Central memory CD8-positive, alpha-beta T cell (primary cell): ENCODE measurements at regions not wholly inside any gene's neighbourhood (a gene's known extent, or its start where the extent isn't known, plus 50 kb on each side); places are given as distances from the start of the nearest gene placed in this dataset.

ENCODE experiments used
- ATAC-seq: fragments of 150-1000 bp; cut with Tn5 transposase; replicated peaks from 2 replicates; pipeline ENCODE4 v1.10.0; 2022; ENCODE audit warnings: mild to moderate bottlenecking, moderate FRiP score, moderate number of reproducible peaks; ENCODE audit not compliant: poor library complexity, severe bottlenecking; ENCODE audit errors: extremely low read depth
- DNase-seq, 2 donors: peaks; one replicate each; pipeline ENCODE4 v3.0.0; 2021; ENCODE audit warnings: low spot score in 2 of 2
- H3K27ac Mint-ChIP-seq: one replicate; pipeline ENCODE4 v1.8.0; 2022; ENCODE audit warnings: low read depth, mild to moderate bottlenecking, moderate library complexity, mixed read lengths
- H3K27me3 Mint-ChIP-seq: one replicate; pipeline ENCODE4 v1.8.0; 2022; ENCODE audit warnings: mixed read lengths
- H3K36me3 Mint-ChIP-seq: one replicate; pipeline ENCODE4 v1.8.0; 2022; ENCODE audit warnings: mild to moderate bottlenecking, moderate library complexity, mixed read lengths; ENCODE audit not compliant: insufficient read depth
- H3K4me1 Mint-ChIP-seq: one replicate; pipeline ENCODE4 v1.8.0; 2022; ENCODE audit warnings: mixed read lengths
- H3K4me3 Mint-ChIP-seq: one replicate; pipeline ENCODE4 v1.8.0; 2022; ENCODE audit warnings: mild to moderate bottlenecking, moderate library complexity, mixed read lengths
- H3K9me3 Mint-ChIP-seq: one replicate; pipeline ENCODE4 v1.8.0; 2022; ENCODE audit warnings: mixed read lengths

- H3K4me1 Mint-ChIP-seq: no peaks in the 10 kb centered on the region
- H3K27ac Mint-ChIP-seq: no peak overlapping the region
- peaks cover 11% of the 10 kb centered on the region for H3K27me3 Mint-ChIP-seq
- no peak overlapping the region for H3K4me3 Mint-ChIP-seq
- DNase-seq (no peak), ATAC-seq (no peak)
- no peaks in the 10 kb centered on the region for H3K36me3 Mint-ChIP-seq
- no peaks in the 10 kb centered on the region for H3K9me3 Mint-ChIP-seq
Measured at GRCh38 chr6:21444711-21445260, 148.8 kb upstream of the SOX4 start.

- Mint-ChIP-seq H3K27me3 (peaks cover 37% of the 10 kb centered on the region), H3K4me3 (no peak overlapping the region), H3K36me3 (no peaks in the 10 kb centered on the region), H3K27ac (no peak overlapping the region), H3K4me1 (no peaks in the 10 kb centered on the region), H3K9me3 (no peaks in the 10 kb centered on the region)
- ATAC-seq (no peak), DNase-seq (no peak)
Measured at GRCh38 chr6:21447987-21448386, 145.6 kb upstream of the SOX4 start.

GRCh38 chr6:21448485-21449109 lies 145.0 kb upstream of the SOX4 start:
- Mint-ChIP-seq H3K4me3 (no peak overlapping the region), H3K27me3 (peaks cover 43% of the 10 kb centered on the region), H3K4me1 (no peaks in the 10 kb centered on the region), H3K9me3 (no peaks in the 10 kb centered on the region), H3K27ac (no peak overlapping the region), H3K36me3 (no peaks in the 10 kb centered on the region)
- DNase-seq: no peak
- no peak for ATAC-seq

GRCh38 chr6:21450149-21450548 lies 143.4 kb upstream of the SOX4 start:
- H3K27me3 Mint-ChIP-seq: peaks cover 48% of the 10 kb centered on the region
- DNase-seq (no peak), ATAC-seq (no peak)
- no peak overlapping the region for H3K4me3 Mint-ChIP-seq
- H3K36me3 Mint-ChIP-seq: no peaks in the 10 kb centered on the region
- no peaks in the 10 kb centered on the region for H3K9me3 Mint-ChIP-seq
- H3K4me1 Mint-ChIP-seq: no peaks in the 10 kb centered on the region
- no peak overlapping the region for H3K27ac Mint-ChIP-seq

GRCh38 chr6:21450628-21451027 lies 142.9 kb upstream of the SOX4 start:
- ATAC-seq: no peak
- no peaks in the 10 kb centered on the region for H3K4me1 Mint-ChIP-seq
- H3K27me3 Mint-ChIP-seq: peaks cover 52% of the 10 kb centered on the region
- no peak overlapping the region for H3K27ac Mint-ChIP-seq
- no peaks in the 10 kb centered on the region for H3K36me3 Mint-ChIP-seq
- no peaks in the 10 kb centered on the region for H3K9me3 Mint-ChIP-seq
- H3K4me3 Mint-ChIP-seq: no peak overlapping the region
- DNase-seq: no peak

GRCh38 chr6:21451546-21452013 lies 142.0 kb upstream of the SOX4 start:
- Mint-ChIP-seq H3K4me1 (no peaks in the 10 kb centered on the region), H3K9me3 (no peaks in the 10 kb centered on the region), H3K27me3 (peaks cover 58% of the 10 kb centered on the region), H3K27ac (no peak overlapping the region), H3K4me3 (no peak overlapping the region), H3K36me3 (no peaks in the 10 kb centered on the region)
- ATAC-seq (no peak), DNase-seq (no peak)

- no peak for ATAC-seq
- Mint-ChIP-seq H3K27me3 (peaks cover 49% of the 10 kb centered on the region), H3K4me1 (no peaks in the 10 kb centered on the region), H3K9me3 (no peaks in the 10 kb centered on the region), H3K27ac (no peak overlapping the region), H3K4me3 (no peak overlapping the region), H3K36me3 (no peaks in the 10 kb centered on the region)
- DNase-seq: no peak
Measured at GRCh38 chr6:21454262-21454661, 139.3 kb upstream of the SOX4 start.

- ATAC-seq (no peak), DNase-seq (no peak)
- Mint-ChIP-seq H3K36me3 (no peaks in the 10 kb centered on the region), H3K4me3 (no peak overlapping the region), H3K4me1 (no peaks in the 10 kb centered on the region), H3K27ac (no peak overlapping the region), H3K27me3 (peaks cover 43% of the 10 kb centered on the region), H3K9me3 (no peaks in the 10 kb centered on the region)
Measured at GRCh38 chr6:21455071-21455470, 138.5 kb upstream of the SOX4 start.

GRCh38 chr6:21457647-21458046 lies 135.9 kb upstream of the SOX4 start:
- ATAC-seq (no peak), DNase-seq (no peak)
- Mint-ChIP-seq H3K27me3 (peaks cover 33% of the 10 kb centered on the region), H3K9me3 (no peaks in the 10 kb centered on the region), H3K27ac (no peak overlapping the region), H3K4me3 (no peak overlapping the region), H3K4me1 (no peaks in the 10 kb centered on the region), H3K36me3 (no peaks in the 10 kb centered on the region)

- peaks cover 18% of the 10 kb centered on the region for H3K27me3 Mint-ChIP-seq
- H3K4me1 Mint-ChIP-seq: no peaks in the 10 kb centered on the region
- DNase-seq (no peak), ATAC-seq (no peak)
- H3K9me3 Mint-ChIP-seq: no peaks in the 10 kb centered on the region
- H3K27ac Mint-ChIP-seq: no peak overlapping the region
- H3K36me3 Mint-ChIP-seq: no peaks in the 10 kb centered on the region
- no peak overlapping the region for H3K4me3 Mint-ChIP-seq
Measured at GRCh38 chr6:21459641-21460040, 133.9 kb upstream of the SOX4 start.

- Mint-ChIP-seq H3K9me3 (no peaks in the 10 kb centered on the region), H3K27me3 (peaks cover 9% of the 10 kb centered on the region), H3K4me3 (no peak overlapping the region), H3K36me3 (no peaks in the 10 kb centered on the region), H3K27ac (no peak overlapping the region), H3K4me1 (no peaks in the 10 kb centered on the region)
- no peak for ATAC-seq
- no peak for DNase-seq
Measured at GRCh38 chr6:21461844-21462518, 131.6 kb upstream of the SOX4 start.

- Mint-ChIP-seq H3K4me1 (no peaks in the 10 kb centered on the region), H3K27me3 (peaks cover 9% of the 10 kb centered on the region), H3K27ac (no peak overlapping the region), H3K9me3 (no peaks in the 10 kb centered on the region), H3K36me3 (no peaks in the 10 kb centered on the region), H3K4me3 (no peak overlapping the region)
- ATAC-seq: no peak
- no peak for DNase-seq
Measured at GRCh38 chr6:21462519-21462852, 131.1 kb upstream of the SOX4 start.

GRCh38 chr6:21467091-21467490 lies 126.5 kb upstream of the SOX4 start:
- no peak for DNase-seq
- H3K4me3 Mint-ChIP-seq: no peak overlapping the region
- no peaks in the 10 kb centered on the region for H3K36me3 Mint-ChIP-seq
- no peak overlapping the region for H3K27ac Mint-ChIP-seq
- ATAC-seq: no peak
- H3K9me3 Mint-ChIP-seq: no peaks in the 10 kb centered on the region
- peaks cover 6% of the 10 kb centered on the region for H3K27me3 Mint-ChIP-seq
- no peaks in the 10 kb centered on the region for H3K4me1 Mint-ChIP-seq
